NCI-H82 treated with DMSO at 0.1 percent for 48 hours (cell line): ENCODE measurements at regions not wholly inside any gene's neighbourhood (a gene's known extent, or its start where the extent isn't known, plus 50 kb on each side); places are given as distances from the start of the nearest gene placed in this dataset.
"Not testable (repeated sequence)": the region's sequence is repeated elsewhere in the genome, so short reads cannot be mapped to it uniquely, and the experiment has no call there.

Experiments
- DNase-seq: peaks from one replicate; lab custom pipeline; 2025; ENCODE audit not compliant: unreplicated experiment; lab: John Stamatoyannopoulos, UW

DNA sequence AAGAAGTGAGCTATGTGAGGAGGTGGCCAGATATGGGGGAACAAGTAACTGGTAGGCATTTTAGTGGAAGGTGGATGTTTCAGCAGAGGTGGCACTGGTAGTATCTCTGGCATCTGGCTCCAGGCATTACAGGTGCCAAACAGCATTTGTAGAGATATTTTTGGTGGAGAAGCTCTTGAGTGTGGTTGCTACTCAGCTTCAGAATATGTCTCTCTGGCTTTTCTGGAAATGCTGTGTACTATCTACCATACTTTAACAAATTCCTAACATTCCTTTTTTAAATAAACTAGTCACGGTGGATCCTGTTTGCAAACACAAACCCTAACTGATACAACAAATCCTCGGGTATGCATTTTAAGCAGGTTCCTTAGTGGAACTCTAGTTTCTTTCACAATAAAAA lies 128.0 kb downstream of the BARX2 start:
- no peak for DNase-seq

GRCh38 chr11:129505266-129505665 lies 129.6 kb downstream of the BARX2 start:
- no peak for DNase-seq

DNA sequence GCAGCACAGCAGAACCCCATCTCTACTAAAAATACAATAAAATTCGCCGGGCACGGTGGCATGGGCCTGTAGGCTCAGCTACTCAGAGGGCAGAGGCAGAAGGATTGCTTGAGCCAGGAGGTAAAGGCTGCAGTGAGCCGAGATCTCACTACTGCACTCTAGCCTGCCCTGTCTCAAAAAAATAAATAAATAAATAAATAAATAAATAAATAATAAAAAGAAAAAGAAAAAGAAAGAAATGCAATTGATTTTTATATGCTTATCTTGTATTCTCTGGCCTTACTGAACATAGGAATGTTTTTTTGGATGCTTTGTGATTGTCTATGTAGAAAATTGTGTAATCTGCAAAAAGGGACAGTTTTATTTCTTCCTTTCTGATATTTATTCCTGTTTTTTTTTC lies 132.5 kb downstream of the BARX2 start:
- DNase-seq, result no peak

GRCh38 chr11:129528296-129528695 lies 152.6 kb downstream of the BARX2 start:
- DNase-seq, result no peak

- no peak for DNase-seq
These were observed 154.7 kb downstream of the BARX2 start for GRCh38 chr11:129530154-129530895.

GRCh38 chr11:129533395-129533794 lies 157.7 kb downstream of the BARX2 start:
- DNase-seq, result no peak

GRCh38 chr11:129536338-129536737 lies 160.7 kb downstream of the BARX2 start:
- DNase-seq, result no peak

GRCh38 chr11:129538323-129538722 lies 162.7 kb downstream of the BARX2 start:
- no peak for DNase-seq

DNA sequence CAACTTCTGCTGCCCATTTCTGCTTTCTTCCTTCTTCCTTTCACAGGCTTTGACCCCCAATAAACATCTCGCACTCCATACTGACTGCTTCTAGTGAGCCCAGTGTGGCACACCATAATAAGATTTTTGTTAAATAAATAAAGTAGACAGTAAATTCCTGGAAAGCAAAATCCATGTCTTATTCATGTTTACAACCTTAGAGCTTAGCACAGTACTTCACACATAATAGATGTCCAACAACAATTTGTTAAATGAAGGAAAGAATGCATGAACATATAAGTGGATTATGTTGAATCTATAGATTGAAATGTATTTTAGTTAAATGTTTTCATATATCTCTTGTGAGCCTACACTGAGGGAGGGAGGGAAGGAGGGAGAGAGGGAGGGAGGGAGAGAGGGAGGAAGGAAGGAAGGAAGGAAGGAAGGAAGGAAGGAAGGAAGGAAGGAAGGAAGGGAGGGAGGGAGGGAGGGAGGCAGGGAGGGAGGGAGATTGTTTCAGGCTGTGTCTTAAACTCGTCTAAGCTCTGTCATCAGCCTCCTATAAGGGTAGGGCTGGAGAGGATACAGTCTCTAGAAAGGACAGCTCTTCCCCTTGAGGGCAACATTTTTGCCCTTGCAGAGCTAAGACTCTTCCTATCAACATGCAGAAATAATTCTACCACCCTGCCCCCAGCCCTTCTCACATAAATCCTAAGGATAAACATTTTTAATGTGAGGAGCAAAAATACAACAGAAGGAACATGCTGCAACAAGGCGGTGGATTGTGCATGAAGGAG lies 168.1 kb downstream of the BARX2 start:
- DNase-seq, result no peak

- no peak for DNase-seq
These were observed 169.0 kb downstream of the BARX2 start for GRCh38 chr11:129544691-129545090.

DNA sequence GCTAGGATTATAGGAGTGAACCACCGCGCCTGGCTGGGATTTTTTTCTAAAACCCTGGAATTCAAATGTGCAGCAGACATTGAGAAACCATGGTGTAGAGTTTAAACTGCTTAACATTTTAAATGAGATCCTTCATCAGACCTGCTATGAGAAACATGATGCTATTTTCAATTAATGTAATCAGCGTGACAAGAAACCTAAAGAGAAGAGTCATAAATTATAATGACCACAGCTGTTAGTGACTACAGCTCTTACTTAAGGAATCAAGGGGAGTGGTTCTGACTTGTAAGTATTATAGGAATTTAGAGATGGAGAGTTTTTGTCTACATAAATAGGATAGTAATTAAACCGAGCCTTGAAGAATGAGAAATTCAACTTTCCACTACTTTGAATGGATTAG lies 170.6 kb downstream of the BARX2 start:
- no peak for DNase-seq

DNA sequence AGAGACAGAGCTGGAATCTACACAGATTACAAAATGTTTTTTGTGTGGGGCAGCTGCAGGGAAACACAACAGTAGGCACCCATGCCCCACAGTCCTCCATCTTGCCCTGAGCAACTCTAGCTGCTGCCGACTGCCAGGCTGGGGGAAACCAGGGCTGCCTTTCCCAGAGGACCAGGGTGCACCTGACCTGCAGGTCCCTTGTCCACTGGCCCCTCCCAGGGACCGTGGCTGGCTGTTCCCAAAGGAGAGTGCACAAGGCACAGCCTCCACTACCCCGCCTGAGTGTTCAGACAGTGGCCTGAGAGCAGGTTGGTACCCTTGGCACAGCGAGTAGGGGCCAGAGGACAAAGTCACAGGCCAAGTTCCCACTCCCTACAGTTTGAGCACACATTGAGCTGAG lies 181.8 kb downstream of the BARX2 start:
- DNase-seq, result no peak

DNA sequence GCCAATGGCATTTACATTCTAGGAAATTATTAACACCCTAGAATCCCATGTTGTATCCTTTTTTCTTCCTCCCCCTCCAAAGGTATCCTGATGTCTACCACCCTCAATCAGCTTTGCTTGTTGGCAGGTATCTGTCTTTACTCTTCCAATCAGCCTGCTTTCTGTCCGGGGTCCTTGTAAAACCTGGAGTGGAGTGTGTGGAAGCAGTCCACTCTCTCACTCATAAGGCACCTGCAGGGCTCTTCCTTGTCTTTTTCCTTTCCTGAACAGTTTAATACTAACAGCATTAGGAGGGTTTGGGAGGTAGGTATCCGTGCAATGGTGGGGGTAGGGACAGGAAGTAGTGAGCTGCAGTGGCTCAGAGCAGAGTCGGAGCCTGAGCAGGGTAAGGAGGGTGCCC lies 193.4 kb downstream of the BARX2 start:
- DNase-seq, result no peak

DNA sequence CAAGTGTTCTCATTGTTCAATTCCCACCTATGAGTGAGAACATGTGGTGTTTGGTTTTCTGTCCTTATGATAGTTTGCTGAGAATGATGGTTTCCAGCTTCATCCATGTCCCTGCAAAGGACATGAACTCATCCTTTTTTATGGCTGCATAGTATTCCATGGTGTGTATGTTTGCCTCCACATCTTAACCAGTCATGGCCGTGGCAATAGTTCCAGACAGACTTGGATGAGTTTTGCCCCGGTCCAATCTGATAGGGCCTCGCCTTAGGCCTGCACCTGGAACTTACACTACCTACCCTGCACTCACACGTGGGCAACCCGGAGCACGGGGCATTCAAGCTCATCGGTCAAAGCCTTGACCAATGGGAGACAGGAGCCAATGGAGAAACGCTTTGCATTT lies 197.0 kb downstream of the BARX2 start:
- DNase-seq, result not testable (repeated sequence)

DNA sequence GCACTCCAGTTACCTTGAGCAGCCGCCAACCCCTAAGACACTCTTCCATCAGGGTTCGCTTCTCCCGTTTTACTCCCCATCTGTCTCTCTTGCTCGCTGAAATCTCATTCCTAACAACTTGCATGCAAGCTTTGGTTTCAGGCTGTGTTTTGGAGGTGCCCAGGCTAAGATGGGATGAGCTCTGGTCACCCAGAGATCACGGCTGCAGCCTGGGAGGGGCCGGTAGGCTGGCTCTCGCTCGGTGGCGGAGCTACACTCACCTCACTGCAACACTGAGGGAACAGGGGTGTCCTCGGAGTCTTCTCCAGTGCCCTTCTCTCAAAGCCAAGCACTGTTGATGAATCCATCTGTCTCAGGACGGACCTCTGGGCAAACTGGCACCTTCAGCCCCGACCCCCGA lies 197.5 kb downstream of the BARX2 start:
- DNase-seq, result no peak

GRCh38 chr11:129574431-129574830 lies 198.8 kb downstream of the BARX2 start:
- DNase-seq, result no peak

GRCh38 chr11:129576652-129577051 lies 201.0 kb downstream of the BARX2 start:
- no peak for DNase-seq

- no peak for DNase-seq
These were observed 202.4 kb downstream of the BARX2 start for GRCh38 chr11:129578006-129578405.

DNA sequence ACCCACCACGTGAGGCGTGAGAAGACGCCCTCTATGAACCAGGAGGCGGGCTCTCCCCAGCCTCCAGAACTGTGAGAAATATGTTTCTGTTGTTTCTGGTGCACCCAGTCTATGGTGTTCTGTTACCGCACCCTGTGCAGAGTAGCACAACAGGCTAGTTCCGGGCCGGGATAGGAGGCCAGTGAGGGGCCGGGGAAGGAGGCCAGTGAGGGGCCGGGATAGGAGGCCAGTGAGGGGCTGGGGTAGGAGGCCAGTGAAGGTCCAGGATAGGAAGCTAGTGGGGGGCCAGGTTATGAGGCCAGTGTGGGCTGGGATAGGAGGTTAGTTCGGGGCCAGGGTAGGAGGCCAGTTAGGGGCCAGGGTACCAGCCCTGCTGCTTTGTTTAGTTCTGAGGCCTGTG lies 204.6 kb downstream of the BARX2 start:
- DNase-seq, result no peak

DNA sequence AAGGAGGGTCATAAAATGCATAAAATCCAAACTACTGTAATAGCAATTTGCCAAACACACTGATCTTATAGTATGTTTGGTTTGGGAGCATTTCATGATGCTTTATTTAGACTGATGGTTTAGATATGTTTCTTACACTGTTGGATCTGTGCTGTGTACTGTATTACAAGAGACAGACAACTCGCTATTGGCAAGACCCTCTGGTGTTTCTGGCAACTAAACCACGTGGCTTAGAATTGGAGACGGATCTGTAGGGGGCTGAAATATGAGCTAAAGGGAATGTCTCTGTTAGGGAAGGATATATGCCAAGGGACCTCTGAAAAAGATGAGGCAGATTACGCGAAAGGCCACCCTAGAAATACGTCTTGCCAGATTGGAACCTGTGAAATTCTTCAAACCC lies 208.7 kb downstream of the BARX2 start:
- DNase-seq, result no peak

- no peak for DNase-seq
These were observed 213.7 kb downstream of the BARX2 start for GRCh38 chr11:129589190-129589860.
